ENCODE measurements at regions not wholly inside any gene's neighbourhood (a gene's known extent, or its start where the extent isn't known, plus 50 kb on each side); places are given as distances from the start of the nearest gene placed in this dataset.

DNA sequence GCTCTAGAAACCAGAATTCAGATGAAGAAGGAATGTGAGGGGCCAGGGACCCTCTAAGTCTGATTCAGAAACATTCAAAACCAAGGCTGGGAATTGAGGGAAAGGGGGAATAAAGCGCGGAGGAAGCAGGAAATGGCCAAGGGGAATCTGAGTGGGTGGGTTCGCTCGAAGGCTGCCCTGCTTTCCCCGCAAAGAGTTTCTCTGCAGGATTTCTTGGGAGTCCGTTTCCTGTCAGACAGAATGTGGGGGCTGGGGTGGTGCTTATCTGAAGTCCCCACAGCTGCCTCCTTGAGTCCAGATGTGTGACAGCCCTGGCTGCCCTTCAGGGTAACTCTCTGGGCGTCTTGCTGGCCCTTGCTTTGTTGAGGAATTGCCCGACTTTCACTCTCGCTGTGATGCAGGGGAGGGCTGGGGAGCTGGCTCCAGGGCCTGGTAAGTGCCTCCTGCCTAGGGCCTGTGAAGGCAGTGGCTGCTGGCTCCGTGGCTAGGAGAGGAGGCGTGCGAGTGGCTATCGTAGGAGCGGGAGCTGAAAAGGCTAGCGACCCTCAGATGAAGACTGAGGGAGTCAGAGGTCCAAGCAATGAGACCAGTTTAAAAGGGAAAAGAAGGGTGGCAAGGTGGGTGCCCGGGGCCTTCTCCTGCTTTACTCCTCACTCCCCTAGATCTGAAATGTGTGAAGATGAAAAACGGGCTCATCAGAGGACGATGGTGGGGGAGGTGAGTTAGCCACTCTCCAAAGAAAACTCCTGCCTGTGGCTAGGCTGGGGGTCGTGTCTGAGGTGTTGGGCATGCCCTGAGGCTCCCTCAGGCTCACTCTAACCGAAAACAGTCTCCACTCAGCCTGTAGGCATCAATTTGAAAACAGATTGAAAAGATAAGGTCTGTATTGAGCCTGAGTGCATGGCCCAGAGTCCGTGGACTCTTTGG lies 143.9 kb upstream of the UMPS start:
- ATAC-seq (replicated peaks) (no peak), DNase-seq (no peak)
- peaks cover 5 to 10% of the 10 kb centered on the region in 2 donors for H3K4me1 Mint-ChIP-seq (ENCODE audit: low read depth in 2 of 2)
- no peaks in the 10 kb centered on the region for H3K9me3 Mint-ChIP-seq
- H3K36me3 Mint-ChIP-seq (ENCODE audit: insufficient read depth): no peaks in the 10 kb centered on the region
- H3K27me3 Mint-ChIP-seq: peaks cover 56 to 85% of the 10 kb centered on the region in 2 donors
- H3K27ac Mint-ChIP-seq: no peak overlapping the region
- H3K4me3 Mint-ChIP-seq: peak overlapping the region in 1 of 2 donors; percentile 62

DNA sequence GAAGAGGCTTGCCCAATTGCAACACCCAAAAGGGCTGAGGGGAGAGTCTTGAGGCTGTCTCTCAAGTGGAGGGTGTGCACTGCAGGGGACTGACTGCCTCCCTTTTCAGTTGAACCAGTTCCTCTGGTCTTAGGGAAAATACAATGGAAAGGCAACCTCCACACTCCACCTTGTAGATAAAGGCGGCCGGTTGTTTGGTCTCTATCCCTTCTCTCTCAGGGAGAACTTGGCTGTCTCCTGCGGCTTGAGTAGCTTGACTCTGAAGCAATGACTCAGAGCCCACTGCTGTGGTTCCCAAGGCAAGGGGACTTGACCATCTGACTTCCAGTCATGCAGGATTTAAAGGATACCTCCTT lies 143.2 kb upstream of the UMPS start:
- no peaks in the 10 kb centered on the region for H3K9me3 Mint-ChIP-seq

DNA sequence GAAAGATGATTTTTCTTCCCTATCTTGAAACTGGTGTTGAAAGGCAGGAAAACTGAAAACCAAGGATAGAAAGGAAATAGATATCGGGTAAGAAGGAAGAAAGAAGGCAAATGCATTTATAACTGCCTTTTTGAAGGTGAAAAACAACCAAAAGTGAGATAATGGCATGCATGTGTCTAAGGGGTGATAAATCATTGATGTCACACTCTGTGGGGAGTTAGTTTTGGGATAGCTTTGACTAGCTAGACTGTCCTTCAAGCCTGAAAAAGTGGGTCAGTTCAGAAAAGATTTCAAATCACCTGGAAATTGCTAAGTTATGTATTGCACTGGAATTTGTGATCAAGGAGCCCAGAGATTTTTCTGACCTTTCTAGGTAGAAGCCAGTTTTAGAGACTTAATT lies 142.2 kb upstream of the UMPS start:
- ATAC-seq (replicated peaks) (no peak), DNase-seq (no peak)
- Mint-ChIP-seq H3K9me3 (no peaks in the 10 kb centered on the region), H3K27ac (no peak overlapping the region), H3K4me3 (no peak overlapping the region), H3K36me3 (ENCODE audit: insufficient read depth) (no peaks in the 10 kb centered on the region), H3K27me3 (peaks cover 50 to 77% of the 10 kb centered on the region in 2 donors), H3K4me1 (ENCODE audit: low read depth in 2 of 2) (peaks cover 5 to 10% of the 10 kb centered on the region in 2 donors)

More for the DNA sequence above, 143.2 kb upstream of the UMPS start:
- ATAC-seq (replicated peaks) (no peak), DNase-seq (no peak)
- H3K27ac Mint-ChIP-seq: no peak overlapping the region
- no peaks in the 10 kb centered on the region for H3K36me3 Mint-ChIP-seq (ENCODE audit: insufficient read depth)
- H3K4me3 Mint-ChIP-seq: no peak overlapping the region
- H3K4me1 Mint-ChIP-seq (ENCODE audit: low read depth in 2 of 2): peaks cover 5 to 10% of the 10 kb centered on the region in 2 donors
- peaks cover 50 to 79% of the 10 kb centered on the region in 2 donors for H3K27me3 Mint-ChIP-seq

DNA sequence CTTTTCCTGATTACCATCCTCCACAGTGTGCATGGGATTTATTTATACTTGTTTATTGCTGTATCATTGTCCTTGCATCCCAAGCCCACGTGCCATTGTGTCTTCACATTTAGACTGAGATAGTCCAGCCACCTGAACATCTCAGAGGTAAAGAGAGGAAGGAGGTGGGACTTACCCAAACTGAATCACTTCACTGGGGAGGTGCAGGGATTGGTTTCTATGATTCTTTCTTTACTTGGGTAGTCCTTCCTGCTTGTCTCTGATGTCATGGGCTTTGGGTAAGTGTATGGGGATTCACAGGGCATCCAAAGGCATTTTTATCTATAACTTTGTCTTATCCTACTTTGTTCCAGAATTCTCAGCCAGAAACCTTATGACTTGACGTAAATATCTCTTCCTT lies 141.5 kb upstream of the UMPS start:
- Mint-ChIP-seq H3K9me3 (no peaks in the 10 kb centered on the region), H3K36me3 (ENCODE audit: insufficient read depth) (no peaks in the 10 kb centered on the region), H3K27me3 (peaks cover 52 to 77% of the 10 kb centered on the region in 2 donors), H3K4me3 (no peak overlapping the region), H3K4me1 (ENCODE audit: low read depth in 2 of 2) (peaks cover 8 to 10% of the 10 kb centered on the region in 2 donors), H3K27ac (no peak overlapping the region)
- DNase-seq (no peak), ATAC-seq (replicated peaks) (no peak)

DNA sequence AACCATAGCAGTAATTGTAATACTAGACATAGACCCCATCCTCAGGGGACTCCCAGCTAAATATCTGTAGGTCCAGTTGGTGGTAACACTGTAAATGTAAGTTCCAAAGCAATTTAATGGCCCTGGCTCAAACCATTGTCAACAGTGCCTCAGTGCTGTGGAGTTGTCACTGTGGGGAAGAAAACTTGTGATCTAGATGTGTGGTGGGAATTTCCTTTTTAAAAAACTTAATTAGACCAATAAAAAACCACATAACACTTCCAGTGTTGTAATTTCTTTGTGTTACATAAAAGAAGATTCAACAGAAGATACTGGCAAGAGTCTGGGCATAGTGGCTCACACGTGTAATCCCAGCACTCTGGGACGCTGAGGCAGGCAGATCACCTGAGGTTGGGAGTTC lies 138.6 kb upstream of the UMPS start:
- no peak overlapping the region for H3K4me3 Mint-ChIP-seq
- no peaks in the 10 kb centered on the region for H3K36me3 Mint-ChIP-seq (ENCODE audit: insufficient read depth)
- ATAC-seq (replicated peaks) (no peak), DNase-seq (no peak)
- no peak overlapping the region for H3K27ac Mint-ChIP-seq
- H3K9me3 Mint-ChIP-seq: no peaks in the 10 kb centered on the region
- H3K4me1 Mint-ChIP-seq (ENCODE audit: low read depth in 2 of 2): peaks cover 0 to 3% of the 10 kb centered on the region in 2 donors
- peaks cover 44 to 62% of the 10 kb centered on the region in 2 donors for H3K27me3 Mint-ChIP-seq

DNA sequence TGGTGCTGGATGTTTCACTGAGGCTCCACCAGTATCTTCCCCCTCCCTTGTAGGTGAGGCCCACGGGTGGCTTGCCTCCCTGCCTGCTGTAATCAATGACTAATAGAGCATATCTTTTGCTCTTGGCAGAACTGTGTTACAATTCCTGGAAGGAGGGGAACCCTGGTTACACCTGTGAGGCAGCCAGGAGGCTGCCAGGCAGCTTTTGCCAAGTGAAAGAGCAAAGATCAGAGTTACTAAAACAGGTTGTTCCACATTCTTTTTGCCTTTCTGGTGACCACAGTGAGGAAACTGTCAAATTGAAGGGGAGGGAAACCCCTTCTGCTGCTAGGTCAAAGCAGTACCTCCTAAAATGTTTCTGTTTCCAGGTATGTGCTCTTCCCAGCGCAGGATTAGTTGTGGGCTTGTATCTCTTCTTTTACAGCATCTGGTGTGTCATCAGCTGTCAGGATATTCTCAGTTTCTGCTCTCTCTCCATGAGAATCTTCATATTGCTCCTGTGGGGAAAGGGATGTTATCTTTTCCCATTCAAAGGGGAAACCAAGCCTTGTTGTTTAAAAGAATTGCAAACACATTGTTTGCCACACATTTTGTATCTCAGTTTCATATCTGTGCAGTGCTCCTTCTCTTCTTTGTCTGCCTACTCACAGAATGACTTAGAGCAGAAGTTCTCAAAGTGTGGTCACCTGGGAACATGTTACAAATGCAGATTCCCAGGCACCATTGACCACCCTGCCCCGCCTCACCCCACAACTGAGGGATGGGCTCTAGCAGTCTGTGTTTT lies 137.4 kb upstream of the UMPS start:
- no peaks in the 10 kb centered on the region for H3K9me3 Mint-ChIP-seq
- peaks cover 42 to 59% of the 10 kb centered on the region in 2 donors for H3K27me3 Mint-ChIP-seq
- H3K4me1 Mint-ChIP-seq (ENCODE audit: low read depth in 2 of 2): peaks cover 0 to 3% of the 10 kb centered on the region in 2 donors
- H3K36me3 Mint-ChIP-seq (ENCODE audit: insufficient read depth): no peaks in the 10 kb centered on the region
- no peak overlapping the region for H3K27ac Mint-ChIP-seq
- no peak overlapping the region for H3K4me3 Mint-ChIP-seq
- DNase-seq: no peak
- ATAC-seq (replicated peaks): no peak

DNA sequence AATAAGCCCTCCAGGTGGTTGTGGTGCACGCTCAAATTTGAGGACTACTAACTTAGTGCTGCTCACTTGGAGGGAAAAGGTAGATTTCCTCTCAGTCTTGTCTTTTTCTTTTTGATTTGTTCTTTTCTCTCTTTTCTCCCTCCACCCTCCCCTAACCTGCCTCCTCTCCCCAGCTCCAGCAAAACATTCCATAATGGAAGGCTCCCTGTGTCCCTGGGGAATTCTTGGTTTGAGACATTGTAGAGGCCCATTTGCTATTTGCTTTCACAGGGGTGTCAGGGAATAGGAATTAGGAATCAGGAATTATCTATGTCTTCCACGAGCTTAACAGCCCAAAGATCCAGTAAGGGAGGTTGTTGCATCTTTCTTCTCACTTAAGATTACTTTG lies 136.8 kb upstream of the UMPS start:
- ATAC-seq (replicated peaks) (no peak), DNase-seq (no peak)
- Mint-ChIP-seq H3K4me1 (ENCODE audit: low read depth in 2 of 2) (peaks cover 0 to 3% of the 10 kb centered on the region in 2 donors), H3K36me3 (ENCODE audit: insufficient read depth) (no peaks in the 10 kb centered on the region), H3K9me3 (no peaks in the 10 kb centered on the region), H3K4me3 (no peak overlapping the region), H3K27me3 (peaks cover 38 to 54% of the 10 kb centered on the region in 2 donors), H3K27ac (no peak overlapping the region)

DNA sequence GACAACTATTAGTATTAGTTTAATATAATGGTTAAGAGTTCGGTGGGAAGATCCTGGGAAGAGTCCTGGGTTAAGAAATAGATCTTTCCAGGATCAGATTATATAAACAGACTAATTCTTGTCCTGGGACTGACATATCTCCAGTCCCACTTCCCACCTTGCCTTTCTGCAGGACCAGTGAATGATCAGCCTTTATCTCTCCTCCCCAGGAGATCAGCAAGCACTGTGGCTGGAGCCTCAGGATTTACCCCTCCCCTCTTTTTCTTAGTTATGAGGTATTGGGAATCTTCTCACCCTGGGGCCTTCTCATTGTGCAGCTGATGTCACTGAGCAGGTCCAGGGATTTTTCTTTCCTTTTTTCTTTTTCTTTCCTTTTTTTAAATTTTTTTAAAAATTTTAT lies 135.7 kb upstream of the UMPS start:
- ATAC-seq (replicated peaks): no peak
- Mint-ChIP-seq H3K4me1 (ENCODE audit: low read depth in 2 of 2) (peaks cover 0 to 3% of the 10 kb centered on the region in 2 donors), H3K27ac (no peak overlapping the region), H3K27me3 (peaks cover 37 to 43% of the 10 kb centered on the region in 2 donors), H3K4me3 (no peak overlapping the region), H3K9me3 (no peaks in the 10 kb centered on the region), H3K36me3 (ENCODE audit: insufficient read depth) (no peaks in the 10 kb centered on the region)
- no peak for DNase-seq

DNA sequence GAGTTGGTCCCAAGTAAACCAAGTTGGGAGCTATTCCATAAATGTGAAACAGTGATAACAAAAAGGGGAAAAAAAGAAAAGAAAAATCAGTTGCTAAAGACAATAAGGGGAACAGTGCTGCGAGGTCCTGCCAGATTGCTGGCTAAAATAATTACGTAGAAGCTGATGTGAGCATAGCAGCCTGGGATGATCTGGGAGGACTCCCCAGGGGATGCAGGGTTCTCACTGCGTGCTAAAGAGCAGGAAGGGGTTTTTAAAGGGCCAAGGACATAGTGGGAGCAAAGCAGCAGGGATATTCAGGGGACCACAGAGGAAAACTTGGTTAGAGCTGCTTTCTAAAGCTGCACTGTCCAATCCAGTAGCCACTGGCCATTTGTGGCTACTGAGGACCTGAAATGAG lies 133.0 kb upstream of the UMPS start:
- no peak overlapping the region for H3K27ac Mint-ChIP-seq
- ATAC-seq (replicated peaks) (no peak), DNase-seq (no peak)
- no peak overlapping the region for H3K4me3 Mint-ChIP-seq
- peaks cover 43 to 52% of the 10 kb centered on the region in 2 donors for H3K27me3 Mint-ChIP-seq
- no peaks in the 10 kb centered on the region for H3K9me3 Mint-ChIP-seq
- no peaks in the 10 kb centered on the region for H3K36me3 Mint-ChIP-seq (ENCODE audit: insufficient read depth)
- H3K4me1 Mint-ChIP-seq (ENCODE audit: low read depth in 2 of 2): peaks cover 0 to 3% of the 10 kb centered on the region in 2 donors

DNA sequence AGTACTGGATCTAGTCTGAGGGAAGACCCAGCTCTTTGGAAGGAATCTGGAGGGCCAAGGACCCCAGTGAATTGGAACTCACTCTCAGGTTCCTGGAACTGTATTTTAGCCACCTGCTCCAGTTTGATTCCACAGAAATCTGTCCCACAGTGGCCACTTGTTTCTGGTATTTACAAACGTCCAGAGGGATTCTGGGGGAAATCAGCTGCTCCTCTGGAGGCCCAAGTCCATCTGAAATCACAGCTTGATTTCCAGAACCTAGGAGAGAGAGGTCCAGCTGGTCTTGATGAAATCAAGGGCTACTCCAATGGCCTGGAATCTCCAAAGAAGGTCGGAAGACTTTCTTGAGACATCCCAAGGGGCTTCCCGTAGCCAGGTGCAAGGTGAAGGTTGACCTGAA lies 132.3 kb upstream of the UMPS start:
- Mint-ChIP-seq H3K27ac (no peak overlapping the region), H3K4me1 (ENCODE audit: low read depth in 2 of 2) (peaks cover 0 to 3% of the 10 kb centered on the region in 2 donors), H3K9me3 (no peaks in the 10 kb centered on the region), H3K36me3 (ENCODE audit: insufficient read depth) (no peaks in the 10 kb centered on the region), H3K27me3 (peaks cover 43 to 53% of the 10 kb centered on the region in 2 donors), H3K4me3 (no peak overlapping the region)
- ATAC-seq (replicated peaks): no peak
- DNase-seq: no peak

DNA sequence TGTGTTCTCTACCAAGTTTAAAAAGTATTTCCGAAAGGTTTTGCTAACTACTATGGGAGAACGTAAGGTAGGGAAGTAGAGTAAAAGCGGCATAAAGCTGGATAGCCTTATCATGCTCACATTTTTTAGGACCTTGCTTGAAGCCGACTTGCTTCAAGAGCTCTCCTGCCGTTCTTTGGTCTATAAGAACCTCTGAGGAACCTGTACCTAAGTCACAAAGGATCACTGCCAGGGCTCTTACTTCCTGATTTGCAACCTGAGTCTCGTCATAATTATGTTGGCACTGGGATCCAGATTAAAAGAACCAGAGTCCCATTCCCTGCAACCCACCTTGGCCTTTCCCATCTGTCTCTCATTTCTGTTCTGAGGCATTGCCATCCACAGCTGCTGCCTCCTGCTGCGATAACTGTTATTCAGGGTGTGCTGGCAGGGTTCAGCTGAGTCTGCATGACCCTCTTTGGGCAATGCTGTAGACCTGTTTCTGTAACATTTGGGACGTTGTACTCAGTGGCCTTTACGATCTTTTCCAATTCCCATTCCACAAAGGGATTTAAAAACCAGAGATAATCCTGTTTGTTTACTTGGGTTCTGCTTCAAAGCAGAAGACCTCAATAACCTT lies 131.0 kb upstream of the UMPS start:
- H3K4me3 Mint-ChIP-seq: no peak overlapping the region
- no peaks in the 10 kb centered on the region for H3K36me3 Mint-ChIP-seq (ENCODE audit: insufficient read depth)
- H3K27ac Mint-ChIP-seq: no peak overlapping the region
- no peaks in the 10 kb centered on the region for H3K4me1 Mint-ChIP-seq (ENCODE audit: low read depth in 2 of 2)
- ATAC-seq (replicated peaks) (no peak), DNase-seq (no peak)
- peaks cover 43 to 48% of the 10 kb centered on the region in 2 donors for H3K27me3 Mint-ChIP-seq
- H3K9me3 Mint-ChIP-seq: no peaks in the 10 kb centered on the region

DNA sequence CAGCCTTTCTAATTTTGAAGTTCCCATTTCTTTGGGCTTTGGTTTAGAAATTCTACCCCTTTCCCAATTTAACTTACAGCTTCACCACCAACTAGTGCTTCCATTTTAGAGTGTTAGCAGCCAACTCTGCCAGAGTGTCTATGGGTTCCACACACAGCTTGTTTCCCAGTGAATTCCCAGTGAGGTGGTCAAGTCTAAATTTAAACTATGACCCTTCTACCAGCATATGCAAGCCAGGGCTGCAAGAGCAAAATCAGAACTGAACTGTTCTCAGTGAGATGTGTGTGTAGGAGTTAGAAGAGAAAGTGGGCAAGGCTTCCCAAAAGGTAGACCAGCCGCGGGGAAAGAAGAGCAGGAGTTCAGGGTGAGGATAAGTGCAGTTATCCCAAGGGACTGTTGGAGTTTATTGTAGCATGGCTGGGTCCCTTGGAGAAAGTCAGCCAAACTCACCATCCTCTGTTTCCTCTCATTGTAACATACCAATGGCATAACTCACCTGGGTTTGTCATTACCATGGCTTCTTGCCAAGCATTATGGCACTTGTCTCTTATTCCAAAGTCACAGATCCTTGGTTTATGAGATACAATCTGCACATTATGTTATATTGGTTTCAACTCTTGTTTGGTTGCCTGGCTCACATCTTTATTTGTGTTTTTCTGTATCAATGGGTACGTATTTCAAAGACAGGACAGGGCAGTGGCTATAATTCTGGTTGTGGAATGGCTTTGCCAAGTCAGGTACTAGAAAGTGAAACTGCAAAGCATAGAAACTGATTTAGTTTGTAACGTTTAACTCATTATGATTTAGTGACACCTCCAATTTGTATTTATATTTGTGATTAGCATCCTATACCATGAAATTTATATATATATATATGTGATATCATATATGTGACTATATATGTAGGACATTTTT lies 130.2 kb upstream of the UMPS start:
- Mint-ChIP-seq H3K36me3 (ENCODE audit: insufficient read depth) (no peaks in the 10 kb centered on the region), H3K4me3 (no peak overlapping the region), H3K9me3 (no peaks in the 10 kb centered on the region), H3K4me1 (ENCODE audit: low read depth in 2 of 2) (no peaks in the 10 kb centered on the region), H3K27me3 (peaks cover 42 to 48% of the 10 kb centered on the region in 2 donors), H3K27ac (no peak overlapping the region)
- DNase-seq (no peak), ATAC-seq (replicated peaks) (no peak)

DNA sequence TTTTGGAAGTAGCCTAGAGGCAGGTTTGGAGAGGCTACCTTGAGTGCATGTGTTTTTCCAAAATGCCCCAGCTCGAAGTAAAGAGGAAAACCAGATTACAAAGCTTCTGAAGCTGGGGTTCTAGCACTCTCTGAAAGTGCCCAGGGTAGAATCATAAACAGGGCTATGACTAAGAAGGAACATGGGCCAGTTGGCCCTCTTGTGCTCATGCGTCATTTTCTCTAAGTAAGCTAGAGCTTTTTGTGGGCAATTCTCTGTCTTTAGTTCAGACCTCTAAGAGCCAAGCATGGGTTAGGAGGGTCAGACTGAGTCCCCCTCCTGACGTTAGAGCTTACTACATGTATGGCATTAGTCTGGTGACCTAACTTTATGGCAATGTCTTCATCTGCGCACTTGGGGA lies 129.5 kb upstream of the UMPS start:
- H3K27ac Mint-ChIP-seq: no peak overlapping the region
- H3K4me3 Mint-ChIP-seq: no peak overlapping the region
- ATAC-seq (replicated peaks): no peak
- H3K27me3 Mint-ChIP-seq: peaks cover 42 to 50% of the 10 kb centered on the region in 2 donors
- H3K4me1 Mint-ChIP-seq (ENCODE audit: low read depth in 2 of 2): no peaks in the 10 kb centered on the region
- H3K9me3 Mint-ChIP-seq: no peaks in the 10 kb centered on the region
- no peak for DNase-seq
- H3K36me3 Mint-ChIP-seq (ENCODE audit: insufficient read depth): no peaks in the 10 kb centered on the region
